Mucosa of gallbladder (tissue), 1 donor: ENCODE measurements at regions not wholly inside any gene's neighbourhood (a gene's known extent, or its start where the extent isn't known, plus 50 kb on each side); places are given as distances from the start of the nearest gene placed in this dataset.
"Not testable (repeated sequence)": the region's sequence is repeated elsewhere in the genome, so short reads cannot be mapped to it uniquely, and the experiment has no call there.

Experiments
- DNase-seq: peaks from one replicate; pipeline ENCODE4 v3.0.0-alpha.2; 2020; ENCODE audit warnings: low spot score
- donor health status: DM: no; HTN: no; CAD: no.

DNA sequence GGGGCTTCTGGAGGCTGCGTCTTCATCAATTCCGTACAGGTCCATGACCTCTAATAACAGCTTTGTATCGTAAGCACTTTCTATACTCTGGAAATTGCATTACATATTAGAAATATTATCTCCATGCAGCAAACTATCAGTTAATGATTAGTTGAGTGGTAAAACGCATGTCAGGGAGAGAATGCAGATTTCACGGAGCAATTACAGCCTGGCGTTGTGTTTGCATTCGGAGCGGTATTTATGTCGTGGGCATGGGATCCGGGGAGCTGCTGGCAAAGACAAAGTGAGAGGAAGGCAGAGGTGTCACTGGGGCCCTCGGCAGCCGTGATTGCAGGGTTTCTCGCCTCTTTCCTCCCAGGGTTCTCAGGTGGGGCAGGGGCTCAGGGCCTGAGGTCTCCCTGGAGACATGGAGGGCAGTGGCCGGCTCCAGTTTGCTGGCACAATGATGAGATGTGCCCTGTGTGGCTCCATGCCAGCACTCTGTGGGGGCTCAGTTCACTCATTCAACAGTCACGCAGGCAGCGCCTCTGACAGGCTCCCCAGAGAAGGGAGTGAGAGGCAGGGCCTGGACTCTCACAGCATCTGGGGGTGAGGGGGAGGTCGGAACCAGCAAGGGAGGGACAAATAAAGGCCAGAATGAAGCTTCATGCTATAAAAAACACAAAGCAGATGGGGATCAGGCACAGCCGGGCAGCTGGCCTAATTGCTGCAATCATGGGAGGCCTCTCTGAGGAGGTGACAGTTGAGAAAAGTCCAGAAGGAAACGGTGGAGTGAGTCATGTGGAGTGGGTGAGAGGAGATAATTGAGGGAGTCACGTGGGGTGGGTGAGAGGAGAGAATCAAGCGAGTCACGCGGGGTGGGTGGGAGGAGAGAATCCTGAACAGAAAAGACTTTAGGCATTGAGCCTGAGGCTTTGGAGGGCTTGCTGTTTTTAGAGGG is 1002.7 kb downstream of the BRD1 start:
- DNase-seq: no peak

DNA sequence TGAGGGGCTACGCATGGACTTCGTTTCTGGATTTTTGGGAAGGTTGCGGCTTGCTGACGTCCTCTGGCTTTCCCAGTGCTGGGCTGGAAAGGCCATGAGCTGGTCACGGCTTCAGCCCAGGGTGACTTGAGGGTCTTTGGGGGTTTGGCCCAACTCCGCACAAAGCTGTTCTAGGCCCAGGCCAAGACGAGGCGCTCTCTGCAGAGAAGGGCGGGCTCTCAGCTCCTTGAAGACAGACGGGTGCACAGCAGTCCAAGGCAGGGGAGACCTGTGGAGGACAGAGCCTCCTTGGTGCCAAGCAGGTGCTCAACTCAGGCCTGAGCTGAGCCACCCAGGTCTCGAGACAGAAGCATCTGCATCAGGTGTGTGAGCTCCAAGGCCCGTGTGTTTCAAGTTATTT is 1003.7 kb downstream of the BRD1 start:
- no peak for DNase-seq

GRCh38 chr22:48822278-48823233 is 1005.1 kb downstream of the BRD1 start:
- no peak for DNase-seq

DNA sequence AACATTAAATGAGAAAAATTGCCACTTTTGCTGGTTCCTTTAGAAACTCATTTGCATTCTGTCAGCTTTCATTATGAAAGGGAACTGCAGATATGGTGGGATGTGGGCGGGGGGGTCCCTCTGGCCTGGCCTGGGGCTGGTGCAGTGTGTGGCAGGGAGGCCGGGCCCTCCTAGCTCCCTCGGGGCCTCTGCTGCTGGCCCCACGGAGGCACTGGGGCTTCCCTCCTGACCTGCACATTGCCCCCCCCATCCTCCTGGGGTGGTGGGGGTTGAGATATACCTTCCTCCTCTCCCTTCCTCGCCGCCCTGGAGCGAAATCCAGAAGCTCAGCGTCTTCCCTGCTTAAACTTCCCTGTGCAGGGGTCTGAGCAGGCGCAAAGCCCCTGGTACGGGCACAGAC is 1005.9 kb downstream of the BRD1 start:
- no peak for DNase-seq

- no peak for DNase-seq
Measured at GRCh38 chr22:48821346-48821690, 1006.4 kb downstream of the BRD1 start.

GRCh38 chr22:48820481-48821345 is 1007.0 kb downstream of the BRD1 start:
- no peak for DNase-seq

- DNase-seq: no peak
Measured at GRCh38 chr22:48819961-48820360, 1007.7 kb downstream of the BRD1 start.

DNA sequence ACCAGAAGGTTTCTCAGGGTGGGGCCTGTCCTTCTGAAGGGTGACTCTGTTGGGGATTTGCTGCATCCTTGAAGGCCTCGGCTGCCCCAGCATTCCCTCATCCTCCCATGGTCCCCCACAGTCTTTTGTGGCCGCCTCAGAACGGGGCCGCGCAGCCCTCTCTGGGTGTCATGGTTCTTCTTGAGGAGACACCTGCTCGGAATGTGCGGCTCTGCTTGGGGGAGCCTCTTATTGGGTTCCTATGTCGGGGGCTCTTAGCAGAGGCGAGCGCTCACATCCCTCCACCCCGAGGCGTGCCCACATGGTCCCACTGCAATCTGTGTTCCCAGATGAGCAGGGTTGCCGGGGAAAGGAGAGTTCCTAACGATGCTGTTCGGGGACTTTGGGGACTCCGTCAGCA is 1008.4 kb downstream of the BRD1 start:
- no peak for DNase-seq

GRCh38 chr22:48817491-48817890 is 1010.2 kb downstream of the BRD1 start:
- DNase-seq: not testable (repeated sequence)

GRCh38 chr22:48811885-48812284 is 1015.8 kb downstream of the BRD1 start:
- no peak for DNase-seq

GRCh38 chr22:48808038-48808960 is 1019.4 kb downstream of the BRD1 start:
- no peak for DNase-seq

GRCh38 chr22:48807155-48807554 is 1020.5 kb downstream of the BRD1 start:
- no peak for DNase-seq

DNA sequence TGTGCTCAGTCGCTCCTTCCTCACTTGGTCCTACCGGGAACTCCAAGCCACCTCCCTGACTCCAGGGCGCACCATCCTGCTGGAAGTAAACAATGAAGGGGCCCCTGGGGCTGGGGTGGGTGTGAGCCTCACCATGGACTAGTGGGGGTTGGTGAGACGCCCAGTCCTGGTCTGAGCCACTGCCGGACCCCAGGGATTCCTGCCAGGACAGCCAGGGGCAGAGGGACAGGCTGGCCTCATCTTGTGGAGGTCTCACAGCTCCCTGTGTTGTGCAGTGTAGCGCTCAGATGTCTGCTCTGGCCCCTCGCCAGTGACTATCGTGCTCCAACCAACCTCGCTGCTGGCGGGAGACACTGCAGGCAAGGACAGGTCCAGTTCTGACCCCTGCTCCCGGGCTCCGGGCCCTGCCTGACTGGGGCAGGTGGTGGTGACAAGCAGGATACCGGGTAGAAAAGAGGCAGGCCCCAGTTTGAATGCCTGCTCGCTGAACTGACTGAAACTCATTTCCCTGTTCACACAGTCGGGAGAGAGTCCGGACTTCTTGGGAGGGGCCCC is 1021.4 kb downstream of the BRD1 start:
- DNase-seq: no peak

- DNase-seq: no peak
Measured at GRCh38 chr22:48805516-48805915, 1022.2 kb downstream of the BRD1 start.

DNA sequence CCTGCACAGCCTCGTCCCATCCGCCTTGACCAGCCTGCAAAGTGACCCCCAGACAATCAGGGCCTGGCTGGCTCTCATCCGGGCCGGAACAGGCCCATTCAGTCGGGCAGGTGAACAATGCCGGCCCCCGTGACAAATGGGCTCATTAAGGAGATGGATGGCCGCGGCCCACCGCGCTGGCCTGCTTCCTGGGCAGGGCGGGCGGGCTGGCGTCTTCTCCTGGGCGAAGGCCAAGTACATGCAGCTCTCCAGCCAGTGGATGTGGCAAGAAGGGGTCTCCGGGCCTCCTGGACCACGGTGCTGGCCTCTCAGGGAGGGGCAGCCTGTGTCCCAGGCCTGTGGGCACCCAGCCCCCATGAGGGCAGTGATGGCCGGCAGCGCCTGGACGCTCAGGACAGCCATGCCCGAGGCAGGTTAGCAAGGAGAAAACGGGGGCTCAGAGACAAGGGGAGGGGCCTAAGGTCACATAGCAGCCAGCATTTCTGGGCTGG is 1022.8 kb downstream of the BRD1 start:
- DNase-seq: no peak

DNA sequence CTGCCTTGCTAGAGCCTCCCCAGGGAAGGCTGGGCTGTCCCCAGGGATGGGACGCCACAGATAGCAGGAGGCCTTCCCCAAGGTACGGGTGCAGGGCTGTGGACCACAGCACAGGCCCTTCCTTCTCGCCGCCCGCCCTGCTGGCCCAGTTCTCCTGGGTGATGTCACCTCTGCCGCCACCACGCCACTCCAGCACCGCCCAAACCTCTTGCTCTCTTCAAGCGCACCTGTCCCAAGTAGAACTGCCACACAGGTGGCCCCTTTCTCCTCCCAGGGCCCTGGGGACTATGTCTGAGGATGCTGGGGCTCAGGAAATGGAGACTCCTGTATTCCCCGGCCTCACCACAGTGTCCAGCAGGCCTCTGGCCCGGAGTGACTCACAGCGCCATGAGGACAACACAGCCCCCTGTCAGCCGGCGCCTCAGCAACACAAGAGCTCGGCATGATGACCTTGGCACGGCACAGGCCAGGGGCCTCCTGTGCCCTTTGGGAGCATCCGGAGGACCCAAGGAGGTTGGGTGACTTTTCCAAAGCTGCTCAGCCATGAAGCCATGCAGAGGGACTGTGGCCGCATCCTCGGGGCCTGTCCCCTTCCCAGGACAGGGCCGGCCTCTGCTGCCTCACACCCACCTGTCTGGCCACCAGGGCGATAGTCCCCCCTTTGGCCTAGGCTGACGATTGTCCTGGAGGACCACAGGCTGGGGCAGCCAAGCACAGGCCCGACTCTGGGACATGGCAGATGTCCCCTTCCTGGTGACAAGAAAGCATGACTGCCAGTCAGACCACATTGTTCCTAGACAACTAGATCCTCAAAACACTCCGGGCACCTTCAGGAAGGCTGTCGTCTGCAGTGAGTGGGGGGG is 1023.5 kb downstream of the BRD1 start:
- DNase-seq: no peak

- no peak for DNase-seq
Measured at GRCh38 chr22:48803171-48803947, 1024.3 kb downstream of the BRD1 start.

- DNase-seq: no peak
Measured at GRCh38 chr22:48802576-48802975, 1025.1 kb downstream of the BRD1 start.
